HG03045 (cell line): ENCODE measurements at regions not wholly inside any gene's neighbourhood (a gene's known extent, or its start where the extent isn't known, plus 50 kb on each side); places are given as distances from the start of the nearest gene placed in this dataset.

Experiments used
- ATAC-seq: cut with Tn5 transposase; IDR thresholded peaks from one replicate; pipeline ENCODE4 v1.9.1; 2021; ENCODE audit warnings: mild to moderate bottlenecking, moderate library complexity; ENCODE audit not compliant: unreplicated experiment

- ATAC-seq, result no peak
Observed at GRCh38 chr11:130705670-130706421, 210.4 kb downstream of the SNX19 start.

GRCh38 chr11:130706572-130706971 lies 209.7 kb downstream of the SNX19 start:
- ATAC-seq, result no peak

- no peak for ATAC-seq
Observed at GRCh38 chr11:130707217-130707616, 209.1 kb downstream of the SNX19 start.

GRCh38 chr11:130709531-130709930 lies 206.7 kb downstream of the SNX19 start:
- ATAC-seq, result no peak

GRCh38 chr11:130710021-130710420 lies 206.3 kb downstream of the SNX19 start:
- ATAC-seq, result no peak

- no peak for ATAC-seq
Observed at GRCh38 chr11:130710497-130711012, 205.7 kb downstream of the SNX19 start.

- ATAC-seq, result no peak
Observed at GRCh38 chr11:130711193-130711592, 205.1 kb downstream of the SNX19 start.

- no peak for ATAC-seq
Observed at GRCh38 chr11:130712480-130712879, 203.8 kb downstream of the SNX19 start.

- no peak for ATAC-seq
Observed at GRCh38 chr11:130715085-130715876, 201.0 kb downstream of the SNX19 start.

- no peak for ATAC-seq
Observed at GRCh38 chr11:130715877-130716220, 200.4 kb downstream of the SNX19 start.

- ATAC-seq, result no peak
Observed at GRCh38 chr11:130718120-130718519, 198.2 kb downstream of the SNX19 start.

GRCh38 chr11:130719220-130719915 lies 196.9 kb downstream of the SNX19 start:
- no peak for ATAC-seq

- ATAC-seq, result no peak
Observed at GRCh38 chr11:130720232-130721022, 195.9 kb downstream of the SNX19 start.

GRCh38 chr11:130721023-130721681 lies 195.1 kb downstream of the SNX19 start:
- no peak for ATAC-seq

- no peak for ATAC-seq
Observed at GRCh38 chr11:130721736-130722135, 194.5 kb downstream of the SNX19 start.

GRCh38 chr11:130722401-130722800 lies 193.9 kb downstream of the SNX19 start:
- ATAC-seq, result no peak

- no peak for ATAC-seq
Observed at GRCh38 chr11:130725421-130726233, 190.7 kb downstream of the SNX19 start.

- no peak for ATAC-seq
Observed at GRCh38 chr11:130726234-130727037, 189.8 kb downstream of the SNX19 start.
